CD4-positive, alpha-beta T cell treated with Interleukin-15 for 4 hours (primary cell): ENCODE measurements at regions not wholly inside any gene's neighbourhood (a gene's known extent, or its start where the extent isn't known, plus 50 kb on each side); places are given as distances from the start of the nearest gene placed in this dataset.

Source experiments
- DNase-seq: peaks from one replicate; pipeline ENCODE4 v3.0.0-alpha.2; 2020; ENCODE audit warnings: low spot score

DNA sequence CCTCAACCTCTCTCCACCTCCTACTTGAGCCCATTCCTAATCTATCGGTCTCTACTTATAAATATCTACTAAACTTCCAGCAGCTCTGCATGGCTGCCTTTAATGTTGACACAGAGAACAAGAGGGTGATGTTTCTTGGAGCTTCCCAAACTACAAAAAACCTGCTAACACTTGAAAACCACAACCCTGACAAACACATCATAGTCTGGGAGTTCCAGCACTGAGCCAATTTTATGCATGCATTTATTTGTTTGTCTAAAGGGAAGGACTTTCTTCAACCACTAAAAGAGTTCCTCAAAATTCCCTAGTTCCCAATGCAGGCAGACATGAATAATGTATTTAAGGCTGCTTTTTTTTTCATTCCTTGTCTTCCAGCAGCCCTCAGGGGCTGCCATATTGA is 331.8 kb upstream of the XYLT1 start:
- no peak for DNase-seq

- no peak for DNase-seq
Measured at GRCh38 chr16:17801068-17801467, 330.3 kb upstream of the XYLT1 start.

GRCh38 chr16:17798716-17799115 is 328.0 kb upstream of the XYLT1 start:
- no peak for DNase-seq

GRCh38 chr16:17793354-17793753 is 322.6 kb upstream of the XYLT1 start:
- DNase-seq, result no peak

DNA sequence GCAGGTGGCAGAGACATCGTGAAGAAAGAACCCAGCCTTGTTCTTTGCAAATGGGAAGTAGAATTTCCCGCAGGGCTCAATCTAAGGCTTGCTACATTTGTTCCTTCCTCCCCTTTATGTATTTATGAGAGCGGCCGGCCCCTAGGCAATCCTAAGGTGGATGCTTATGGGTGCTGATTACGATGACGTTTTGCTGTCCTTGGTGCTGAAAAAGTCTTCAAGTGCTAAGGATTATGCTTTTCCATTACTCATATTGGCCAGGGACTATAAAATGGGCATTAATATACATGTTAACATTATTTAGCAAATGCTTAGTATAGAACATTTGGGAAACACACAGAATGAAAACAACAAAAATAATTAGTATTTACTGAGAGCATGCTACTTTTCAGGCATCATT is 313.3 kb upstream of the XYLT1 start:
- no peak for DNase-seq

DNA sequence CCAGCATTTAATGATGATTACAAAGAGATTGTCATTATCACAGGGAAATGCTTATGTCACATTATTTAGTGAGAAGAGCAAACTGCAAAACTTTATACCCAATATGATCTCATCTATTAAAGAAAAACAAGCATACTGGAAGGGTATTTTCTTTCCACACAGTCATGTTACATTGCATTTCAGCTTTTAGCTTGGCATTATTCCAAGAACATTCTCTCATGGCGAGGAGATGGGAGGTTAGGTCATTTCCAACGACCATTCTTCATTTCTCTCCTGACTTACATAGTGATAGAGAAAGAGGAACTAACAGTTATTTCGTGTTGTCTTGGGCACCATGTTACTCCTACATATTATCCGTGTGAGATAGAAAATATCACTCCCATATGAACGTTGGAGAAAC is 309.4 kb upstream of the XYLT1 start:
- no peak for DNase-seq

DNA sequence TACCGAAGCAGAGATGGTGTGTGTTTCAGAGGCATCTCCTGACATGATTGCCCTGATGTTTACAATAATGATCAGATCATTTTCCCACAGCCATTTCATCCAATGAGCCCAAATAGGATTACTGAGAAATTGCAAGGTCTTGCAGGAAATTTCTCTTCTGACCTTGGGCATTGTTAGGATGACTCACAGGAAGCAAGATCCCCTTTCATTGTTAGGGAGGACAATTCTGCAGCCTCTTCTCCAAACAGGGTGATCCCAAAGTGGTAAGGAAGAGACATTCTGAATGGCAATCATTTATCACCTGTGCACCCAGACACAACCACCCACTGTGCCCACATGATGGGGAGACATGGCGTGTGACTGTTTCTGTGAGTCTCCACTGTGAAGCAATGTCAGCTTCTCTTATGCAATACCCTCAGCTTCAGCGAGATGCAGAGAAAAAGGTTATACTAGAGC is 306.7 kb upstream of the XYLT1 start:
- DNase-seq, result no peak

DNA sequence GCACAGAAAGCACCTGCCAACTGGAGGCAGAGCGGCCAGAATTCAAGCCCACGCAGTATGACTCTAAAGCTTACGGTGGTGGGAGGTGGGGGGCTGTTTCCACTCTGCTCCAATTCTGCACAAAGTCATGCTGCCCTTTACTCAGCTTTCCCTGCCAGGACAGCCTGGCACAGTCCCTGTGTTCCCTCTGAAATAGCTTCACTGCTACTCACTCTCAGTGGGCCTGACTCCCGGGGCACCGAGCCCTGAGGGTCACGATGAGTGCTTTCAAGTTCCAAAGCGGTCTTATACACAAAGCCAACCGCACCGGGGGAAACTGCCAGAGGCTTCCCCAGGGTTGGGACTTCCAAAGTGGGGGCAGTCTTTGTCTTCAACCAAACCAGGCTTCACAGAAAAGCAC is 306.1 kb upstream of the XYLT1 start:
- DNase-seq, result no peak

GRCh38 chr16:17776465-17776864 is 305.7 kb upstream of the XYLT1 start:
- DNase-seq, result no peak

DNA sequence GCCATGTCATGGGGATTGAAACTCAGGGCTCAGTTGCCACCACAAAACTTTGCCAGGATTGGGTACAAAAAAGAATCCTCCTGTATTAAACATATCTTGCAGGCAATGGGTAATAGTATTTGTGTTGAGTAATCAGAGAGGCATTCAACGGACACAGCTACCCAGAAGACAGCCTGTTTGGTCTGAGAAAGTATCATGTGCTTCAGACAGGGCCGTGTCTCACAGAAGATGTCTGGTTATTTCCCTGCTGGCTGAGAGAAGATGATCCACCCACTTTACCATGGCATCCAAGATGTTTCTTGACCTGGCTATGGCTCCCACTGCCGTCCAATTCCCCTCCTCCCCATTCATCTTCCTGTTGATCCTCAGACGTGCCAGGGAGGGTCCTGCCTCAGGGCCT is 304.3 kb upstream of the XYLT1 start:
- DNase-seq, result no peak

DNA sequence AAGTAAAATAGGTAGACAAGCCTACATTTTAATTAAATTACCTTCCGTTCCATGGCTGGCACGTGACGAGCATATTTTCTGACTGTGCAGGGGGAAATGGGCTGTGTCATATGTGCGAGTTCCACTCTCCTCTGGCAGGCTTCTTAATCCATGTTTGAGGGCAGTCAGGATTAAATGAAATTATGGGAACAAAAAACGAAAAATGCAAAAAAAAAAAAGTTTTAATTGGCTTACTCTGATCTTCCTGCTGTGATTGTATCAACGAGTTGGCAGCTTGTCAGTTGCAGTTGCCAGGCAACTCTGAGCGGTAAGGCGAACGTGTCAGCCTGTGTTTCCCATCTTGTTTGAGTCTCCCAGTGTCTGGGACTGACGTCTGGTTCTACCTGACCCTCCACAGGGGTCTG is 302.9 kb upstream of the XYLT1 start:
- no peak for DNase-seq

DNA sequence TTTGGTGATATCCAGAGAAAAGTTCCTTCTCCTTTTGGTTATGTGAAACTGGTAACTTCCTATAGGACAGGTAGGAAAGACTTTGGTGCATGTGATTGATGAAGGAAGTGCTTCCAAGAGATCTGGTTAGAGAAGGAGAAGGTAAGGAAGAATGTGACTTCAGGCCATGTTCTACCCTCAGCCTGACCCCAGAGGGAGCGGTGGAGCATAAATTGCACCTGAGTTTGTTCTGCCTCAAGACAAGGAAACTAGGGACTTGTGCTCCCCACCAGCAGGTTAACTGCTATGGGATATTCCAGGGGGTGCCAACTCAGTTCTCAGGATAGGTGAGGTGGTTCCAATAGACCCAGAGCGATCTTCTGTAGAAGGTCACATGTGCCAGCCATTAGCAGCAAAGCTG is 299.3 kb upstream of the XYLT1 start:
- no peak for DNase-seq

- DNase-seq, result no peak
Measured at GRCh38 chr16:17769065-17769464, 298.3 kb upstream of the XYLT1 start.

DNA sequence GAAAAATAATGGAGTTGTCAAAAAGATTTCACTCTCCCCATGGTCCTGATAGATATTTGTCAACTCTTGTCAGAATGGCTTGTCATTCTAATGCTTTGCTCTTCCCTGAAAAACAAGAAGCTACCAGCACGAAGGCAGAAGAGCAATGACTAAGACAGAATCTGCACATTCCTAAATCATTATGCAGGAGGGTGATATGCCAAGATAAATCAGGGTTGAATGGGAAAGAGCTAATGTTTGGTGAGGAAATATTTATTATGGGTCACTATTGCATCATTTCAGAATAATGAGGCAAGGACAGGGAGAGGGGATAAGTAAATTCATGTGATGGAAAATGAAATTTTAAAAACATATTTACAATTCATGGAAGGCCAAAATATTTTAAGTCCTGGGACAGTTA is 297.5 kb upstream of the XYLT1 start:
- no peak for DNase-seq

DNA sequence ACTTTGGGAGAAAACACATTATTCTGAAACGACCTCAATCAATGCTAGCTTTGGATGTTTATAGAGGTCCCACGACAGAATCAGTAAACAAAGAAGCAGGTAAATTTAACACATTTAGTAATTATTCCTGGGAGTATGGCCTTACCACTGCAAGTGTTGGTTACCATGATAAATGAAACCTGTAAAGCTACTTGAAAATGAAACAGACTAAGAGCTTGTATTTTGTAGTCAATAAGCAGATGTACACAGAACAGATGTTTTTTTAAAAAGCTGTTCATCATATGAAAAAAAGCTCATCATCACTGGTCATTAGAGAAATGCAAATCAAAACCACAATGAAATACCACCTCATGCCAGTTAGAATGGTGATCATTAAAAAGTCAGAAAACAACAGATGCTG is 295.3 kb upstream of the XYLT1 start:
- DNase-seq, result no peak

DNA sequence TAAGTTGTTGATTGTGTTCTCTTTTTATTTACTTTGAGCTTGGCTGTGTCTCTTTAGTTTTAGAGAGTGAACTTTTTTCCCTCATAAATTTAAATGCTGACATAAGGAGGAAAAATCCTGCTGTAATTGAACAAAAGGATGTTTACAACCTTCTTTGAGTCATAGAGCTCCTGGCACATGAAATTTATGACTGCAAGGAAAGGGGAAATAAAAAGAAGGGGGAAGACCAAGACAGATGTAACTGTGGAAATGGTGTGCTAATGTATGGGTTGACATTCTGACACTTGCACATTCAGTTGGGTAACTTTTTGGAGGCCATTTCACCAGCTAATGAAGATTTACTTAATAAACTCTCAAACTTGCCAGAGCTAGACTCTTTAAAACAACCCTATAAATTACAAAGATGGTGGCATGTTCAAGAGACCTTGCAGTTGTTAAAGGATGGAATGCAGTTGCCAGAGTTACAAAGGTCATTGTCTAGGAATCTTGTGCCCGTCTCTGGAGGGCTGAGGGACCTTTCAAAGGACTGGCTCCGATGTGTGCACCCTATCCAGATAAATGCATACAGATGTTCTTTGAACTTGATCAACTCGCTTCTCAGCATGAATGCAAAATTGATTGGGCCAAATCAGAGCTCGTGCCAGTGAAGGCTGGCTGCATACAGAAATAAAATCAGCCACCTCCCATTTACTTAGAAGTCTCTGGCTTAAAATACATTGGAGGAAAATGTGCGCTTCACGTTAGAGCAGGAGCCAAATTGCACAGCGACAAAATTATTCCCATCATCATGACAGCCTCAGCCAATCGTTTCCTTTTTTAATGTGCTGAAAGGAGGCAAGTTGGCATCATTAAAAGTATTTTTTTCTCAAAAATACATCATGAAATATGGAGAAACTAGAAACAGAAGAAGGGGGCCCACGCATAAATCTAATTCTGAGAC is 289.0 kb upstream of the XYLT1 start:
- DNase-seq, result no peak

- DNase-seq, result no peak
Measured at GRCh38 chr16:17757808-17758207, 287.0 kb upstream of the XYLT1 start.

DNA sequence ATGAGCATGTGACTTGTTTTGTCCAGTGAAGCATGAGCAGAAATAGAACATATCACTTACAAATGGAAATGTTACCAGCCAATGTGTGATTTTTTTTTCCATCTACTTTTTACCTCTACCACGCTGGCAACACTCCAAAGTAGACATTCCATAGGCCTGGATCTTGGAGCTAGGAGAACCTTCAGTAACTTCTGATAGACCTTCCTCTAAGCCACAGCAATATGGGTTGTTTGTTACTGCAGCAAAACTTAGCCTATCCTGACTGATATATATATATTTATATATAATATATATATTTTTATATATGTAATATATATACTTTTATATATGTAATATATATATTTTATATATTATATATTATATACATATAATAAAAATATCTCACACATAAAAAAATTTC is 284.4 kb upstream of the XYLT1 start:
- no peak for DNase-seq

GRCh38 chr16:17753434-17753833 is 282.7 kb upstream of the XYLT1 start:
- no peak for DNase-seq

GRCh38 chr16:17749706-17750105 is 278.9 kb upstream of the XYLT1 start:
- no peak for DNase-seq

- DNase-seq, result no peak
Measured at GRCh38 chr16:17748044-17748719, 277.4 kb upstream of the XYLT1 start.

GRCh38 chr16:17747081-17747756 is 276.5 kb upstream of the XYLT1 start:
- DNase-seq, result no peak
